GM23338 (cell line): ENCODE measurements at regions not wholly inside any gene's neighbourhood (a gene's known extent, or its start where the extent isn't known, plus 50 kb on each side); places are given as distances from the start of the nearest gene placed in this dataset.

Experiments used
- CREB1 ChIP-seq: fragments of 250-450 bp; sonication (Bioruptor Pico); IDR thresholded peaks from 2 replicates; pipeline ENCODE4 v1.5.0; 2020; ENCODE audit warnings: low read depth, mild to moderate bottlenecking, moderate library complexity
- EZH2 ChIP-seq: fragments of 200-600 bp; sonication (generic); IDR thresholded peaks from one replicate; pipeline ENCODE4 v1.8.0; 2017; ENCODE audit warnings: antibody characterized with exemption, mild to moderate bottlenecking, low read depth; ENCODE audit not compliant: unreplicated experiment
- EZH2phosphoT487 ChIP-seq: fragments of 200-600 bp; sonication (generic); IDR thresholded peaks from one replicate; pipeline ENCODE4 v1.8.1; 2018; ENCODE audit warnings: antibody characterized with exemption; ENCODE audit not compliant: unreplicated experiment
- JUNB ChIP-seq: IDR thresholded peaks from one replicate; pipeline ENCODE4 v1.6.1; 2016; ENCODE audit warnings: antibody characterized with exemption; ENCODE audit not compliant: unreplicated experiment
- POLR2AphosphoS5 ChIP-seq: IDR thresholded peaks from 2 replicates; pipeline ENCODE4 v1.6.1; 2016; ENCODE audit warnings: antibody characterized with exemption, low read depth
- STAT1 ChIP-seq: IDR thresholded peaks from one replicate; pipeline ENCODE4 v1.6.1; 2016; ENCODE audit warnings: antibody characterized with exemption; ENCODE audit not compliant: unreplicated experiment
- ZNF114 ChIP-seq: fragments of 250-450 bp; sonication (Bioruptor Pico); IDR thresholded peaks from 2 replicates; pipeline ENCODE4 v1.5.0; 2020; ENCODE audit warnings: mild to moderate bottlenecking, moderate library complexity
- ZNF331 ChIP-seq: fragments of 250-450 bp; sonication (Bioruptor Pico); IDR thresholded peaks from 2 replicates; pipeline ENCODE4 v1.5.0; 2020; ENCODE audit warnings: low read depth, mild to moderate bottlenecking, moderate library complexity
- TF ChIP-seq, protein P1 (sequence below), 2 experiments: fragments of 200-600 bp in 1 of 2; sonication (generic) in 1 of 2; conservative IDR thresholded peaks; 2 replicates each; pipeline versions ENCODE4 v1.5.1 to v1.6.1; 2016 to 2017; ENCODE audit warnings: antibody characterized with exemption in 2 of 2, low read depth in 2 of 2, mild to moderate bottlenecking in 2 of 2, moderate library complexity in 1 of 2
- TF ChIP-seq, protein P2 (sequence below): IDR thresholded peaks from one replicate; pipeline ENCODE4 v1.6.1; 2018; ENCODE audit warnings: antibody characterized with exemption; ENCODE audit not compliant: unreplicated experiment
- TF ChIP-seq, protein P3 (sequence below): IDR thresholded peaks from 2 replicates; pipeline ENCODE4 v1.6.1; 2016; ENCODE audit warnings: antibody characterized with exemption
- TF ChIP-seq, protein P4 (sequence below): fragments of 250-450 bp; sonication (Bioruptor Pico); IDR thresholded peaks from 2 replicates; pipeline ENCODE4 v1.5.0; 2020; ENCODE audit warnings: mild to moderate bottlenecking, moderate library complexity

DNA sequence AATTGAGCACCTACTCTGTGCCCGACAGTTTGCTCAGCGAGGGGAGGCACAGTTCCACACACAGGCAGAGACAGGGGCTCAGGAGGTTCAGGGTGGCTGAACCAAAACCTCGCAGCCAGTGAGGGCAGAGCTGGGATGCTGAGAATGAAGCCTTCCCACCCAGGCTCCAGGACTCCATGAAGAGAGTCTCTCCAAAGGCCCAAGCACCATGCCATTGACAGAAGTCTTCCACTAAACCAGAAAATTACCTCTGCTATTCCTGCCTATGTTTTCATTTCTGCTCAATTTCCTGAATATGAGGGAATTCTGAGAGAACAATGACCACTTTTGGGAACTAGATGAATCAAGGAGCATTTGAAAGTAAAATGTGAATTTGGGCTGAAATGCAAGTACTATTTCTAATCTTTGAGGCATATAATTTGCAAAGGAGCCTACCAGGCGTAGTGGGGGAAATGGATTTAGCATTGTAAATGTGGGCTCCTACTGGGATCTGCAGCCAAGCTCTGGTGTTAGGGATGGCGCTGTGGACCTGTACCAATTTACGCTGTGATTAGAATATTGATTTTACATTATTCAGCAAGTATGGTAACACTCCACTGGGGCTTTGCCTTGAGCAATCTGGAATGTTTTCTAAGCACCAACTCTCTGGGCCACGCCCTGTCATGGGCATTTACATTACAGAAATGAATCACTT, 91.9 kb downstream of the DRD1 start:
- TF ChIP-seq, protein P1, sequence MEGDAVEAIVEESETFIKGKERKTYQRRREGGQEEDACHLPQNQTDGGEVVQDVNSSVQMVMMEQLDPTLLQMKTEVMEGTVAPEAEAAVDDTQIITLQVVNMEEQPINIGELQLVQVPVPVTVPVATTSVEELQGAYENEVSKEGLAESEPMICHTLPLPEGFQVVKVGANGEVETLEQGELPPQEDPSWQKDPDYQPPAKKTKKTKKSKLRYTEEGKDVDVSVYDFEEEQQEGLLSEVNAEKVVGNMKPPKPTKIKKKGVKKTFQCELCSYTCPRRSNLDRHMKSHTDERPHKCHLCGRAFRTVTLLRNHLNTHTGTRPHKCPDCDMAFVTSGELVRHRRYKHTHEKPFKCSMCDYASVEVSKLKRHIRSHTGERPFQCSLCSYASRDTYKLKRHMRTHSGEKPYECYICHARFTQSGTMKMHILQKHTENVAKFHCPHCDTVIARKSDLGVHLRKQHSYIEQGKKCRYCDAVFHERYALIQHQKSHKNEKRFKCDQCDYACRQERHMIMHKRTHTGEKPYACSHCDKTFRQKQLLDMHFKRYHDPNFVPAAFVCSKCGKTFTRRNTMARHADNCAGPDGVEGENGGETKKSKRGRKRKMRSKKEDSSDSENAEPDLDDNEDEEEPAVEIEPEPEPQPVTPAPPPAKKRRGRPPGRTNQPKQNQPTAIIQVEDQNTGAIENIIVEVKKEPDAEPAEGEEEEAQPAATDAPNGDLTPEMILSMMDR (conservative IDR thresholded peaks at IDR 0.05; ENCODE audit: low read depth in 2 of 2), result no peak
- TF ChIP-seq EZH2 (no peak), POLR2AphosphoS5 (no peak), EZH2phosphoT487 (no peak), JUNB (no peak), CREB1 (CRISPR knock-in tag) (no peak), ZNF114 (CRISPR knock-in tag) (no peak), STAT1 (no peak), ZNF331 (CRISPR knock-in tag) (no peak)
- TF ChIP-seq, protein P2, sequence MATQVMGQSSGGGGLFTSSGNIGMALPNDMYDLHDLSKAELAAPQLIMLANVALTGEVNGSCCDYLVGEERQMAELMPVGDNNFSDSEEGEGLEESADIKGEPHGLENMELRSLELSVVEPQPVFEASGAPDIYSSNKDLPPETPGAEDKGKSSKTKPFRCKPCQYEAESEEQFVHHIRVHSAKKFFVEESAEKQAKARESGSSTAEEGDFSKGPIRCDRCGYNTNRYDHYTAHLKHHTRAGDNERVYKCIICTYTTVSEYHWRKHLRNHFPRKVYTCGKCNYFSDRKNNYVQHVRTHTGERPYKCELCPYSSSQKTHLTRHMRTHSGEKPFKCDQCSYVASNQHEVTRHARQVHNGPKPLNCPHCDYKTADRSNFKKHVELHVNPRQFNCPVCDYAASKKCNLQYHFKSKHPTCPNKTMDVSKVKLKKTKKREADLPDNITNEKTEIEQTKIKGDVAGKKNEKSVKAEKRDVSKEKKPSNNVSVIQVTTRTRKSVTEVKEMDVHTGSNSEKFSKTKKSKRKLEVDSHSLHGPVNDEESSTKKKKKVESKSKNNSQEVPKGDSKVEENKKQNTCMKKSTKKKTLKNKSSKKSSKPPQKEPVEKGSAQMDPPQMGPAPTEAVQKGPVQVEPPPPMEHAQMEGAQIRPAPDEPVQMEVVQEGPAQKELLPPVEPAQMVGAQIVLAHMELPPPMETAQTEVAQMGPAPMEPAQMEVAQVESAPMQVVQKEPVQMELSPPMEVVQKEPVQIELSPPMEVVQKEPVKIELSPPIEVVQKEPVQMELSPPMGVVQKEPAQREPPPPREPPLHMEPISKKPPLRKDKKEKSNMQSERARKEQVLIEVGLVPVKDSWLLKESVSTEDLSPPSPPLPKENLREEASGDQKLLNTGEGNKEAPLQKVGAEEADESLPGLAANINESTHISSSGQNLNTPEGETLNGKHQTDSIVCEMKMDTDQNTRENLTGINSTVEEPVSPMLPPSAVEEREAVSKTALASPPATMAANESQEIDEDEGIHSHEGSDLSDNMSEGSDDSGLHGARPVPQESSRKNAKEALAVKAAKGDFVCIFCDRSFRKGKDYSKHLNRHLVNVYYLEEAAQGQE, result no peak
- TF ChIP-seq, protein P3, sequence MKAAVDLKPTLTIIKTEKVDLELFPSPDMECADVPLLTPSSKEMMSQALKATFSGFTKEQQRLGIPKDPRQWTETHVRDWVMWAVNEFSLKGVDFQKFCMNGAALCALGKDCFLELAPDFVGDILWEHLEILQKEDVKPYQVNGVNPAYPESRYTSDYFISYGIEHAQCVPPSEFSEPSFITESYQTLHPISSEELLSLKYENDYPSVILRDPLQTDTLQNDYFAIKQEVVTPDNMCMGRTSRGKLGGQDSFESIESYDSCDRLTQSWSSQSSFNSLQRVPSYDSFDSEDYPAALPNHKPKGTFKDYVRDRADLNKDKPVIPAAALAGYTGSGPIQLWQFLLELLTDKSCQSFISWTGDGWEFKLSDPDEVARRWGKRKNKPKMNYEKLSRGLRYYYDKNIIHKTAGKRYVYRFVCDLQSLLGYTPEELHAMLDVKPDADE, result no peak
- TF ChIP-seq, protein P4, sequence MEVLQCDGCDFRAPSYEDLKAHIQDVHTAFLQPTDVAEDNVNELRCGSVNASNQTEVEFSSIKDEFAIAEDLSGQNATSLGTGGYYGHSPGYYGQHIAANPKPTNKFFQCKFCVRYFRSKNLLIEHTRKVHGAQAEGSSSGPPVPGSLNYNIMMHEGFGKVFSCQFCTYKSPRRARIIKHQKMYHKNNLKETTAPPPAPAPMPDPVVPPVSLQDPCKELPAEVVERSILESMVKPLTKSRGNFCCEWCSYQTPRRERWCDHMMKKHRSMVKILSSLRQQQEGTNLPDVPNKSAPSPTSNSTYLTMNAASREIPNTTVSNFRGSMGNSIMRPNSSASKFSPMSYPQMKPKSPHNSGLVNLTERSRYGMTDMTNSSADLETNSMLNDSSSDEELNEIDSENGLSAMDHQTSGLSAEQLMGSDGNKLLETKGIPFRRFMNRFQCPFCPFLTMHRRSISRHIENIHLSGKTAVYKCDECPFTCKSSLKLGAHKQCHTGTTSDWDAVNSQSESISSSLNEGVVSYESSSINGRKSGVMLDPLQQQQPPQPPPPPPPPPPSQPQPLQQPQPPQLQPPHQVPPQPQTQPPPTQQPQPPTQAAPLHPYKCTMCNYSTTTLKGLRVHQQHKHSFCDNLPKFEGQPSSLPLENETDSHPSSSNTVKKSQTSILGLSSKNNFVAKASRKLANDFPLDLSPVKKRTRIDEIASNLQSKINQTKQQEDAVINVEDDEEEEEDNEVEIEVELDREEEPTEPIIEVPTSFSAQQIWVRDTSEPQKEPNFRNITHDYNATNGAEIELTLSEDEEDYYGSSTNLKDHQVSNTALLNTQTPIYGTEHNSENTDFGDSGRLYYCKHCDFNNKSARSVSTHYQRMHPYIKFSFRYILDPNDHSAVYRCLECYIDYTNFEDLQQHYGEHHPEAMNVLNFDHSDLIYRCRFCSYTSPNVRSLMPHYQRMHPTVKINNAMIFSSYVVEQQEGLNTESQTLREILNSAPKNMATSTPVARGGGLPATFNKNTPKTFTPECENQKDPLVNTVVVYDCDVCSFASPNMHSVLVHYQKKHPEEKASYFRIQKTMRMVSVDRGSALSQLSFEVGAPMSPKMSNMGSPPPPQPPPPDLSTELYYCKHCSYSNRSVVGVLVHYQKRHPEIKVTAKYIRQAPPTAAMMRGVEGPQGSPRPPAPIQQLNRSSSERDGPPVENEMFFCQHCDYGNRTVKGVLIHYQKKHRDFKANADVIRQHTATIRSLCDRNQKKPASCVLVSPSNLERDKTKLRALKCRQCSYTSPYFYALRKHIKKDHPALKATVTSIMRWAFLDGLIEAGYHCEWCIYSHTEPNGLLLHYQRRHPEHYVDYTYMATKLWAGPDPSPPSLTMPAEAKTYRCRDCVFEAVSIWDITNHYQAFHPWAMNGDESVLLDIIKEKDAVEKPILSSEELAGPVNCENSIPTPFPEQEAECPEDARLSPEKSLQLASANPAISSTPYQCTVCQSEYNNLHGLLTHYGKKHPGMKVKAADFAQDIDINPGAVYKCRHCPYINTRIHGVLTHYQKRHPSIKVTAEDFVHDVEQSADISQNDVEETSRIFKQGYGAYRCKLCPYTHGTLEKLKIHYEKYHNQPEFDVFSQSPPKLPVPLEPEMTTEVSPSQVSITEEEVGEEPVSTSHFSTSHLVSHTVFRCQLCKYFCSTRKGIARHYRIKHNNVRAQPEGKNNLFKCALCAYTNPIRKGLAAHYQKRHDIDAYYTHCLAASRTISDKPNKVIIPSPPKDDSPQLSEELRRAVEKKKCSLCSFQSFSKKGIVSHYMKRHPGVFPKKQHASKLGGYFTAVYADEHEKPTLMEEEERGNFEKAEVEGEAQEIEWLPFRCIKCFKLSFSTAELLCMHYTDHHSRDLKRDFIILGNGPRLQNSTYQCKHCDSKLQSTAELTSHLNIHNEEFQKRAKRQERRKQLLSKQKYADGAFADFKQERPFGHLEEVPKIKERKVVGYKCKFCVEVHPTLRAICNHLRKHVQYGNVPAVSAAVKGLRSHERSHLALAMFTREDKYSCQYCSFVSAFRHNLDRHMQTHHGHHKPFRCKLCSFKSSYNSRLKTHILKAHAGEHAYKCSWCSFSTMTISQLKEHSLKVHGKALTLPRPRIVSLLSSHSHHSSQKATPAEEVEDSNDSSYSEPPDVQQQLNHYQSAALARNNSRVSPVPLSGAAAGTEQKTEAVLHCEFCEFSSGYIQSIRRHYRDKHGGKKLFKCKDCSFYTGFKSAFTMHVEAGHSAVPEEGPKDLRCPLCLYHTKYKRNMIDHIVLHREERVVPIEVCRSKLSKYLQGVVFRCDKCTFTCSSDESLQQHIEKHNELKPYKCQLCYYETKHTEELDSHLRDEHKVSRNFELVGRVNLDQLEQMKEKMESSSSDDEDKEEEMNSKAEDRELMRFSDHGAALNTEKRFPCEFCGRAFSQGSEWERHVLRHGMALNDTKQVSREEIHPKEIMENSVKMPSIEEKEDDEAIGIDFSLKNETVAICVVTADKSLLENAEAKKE, result no peak
